Type B pancreatic cell (in vitro differentiated cells): ENCODE measurements at regions not wholly inside any gene's neighbourhood (a gene's known extent, or its start where the extent isn't known, plus 50 kb on each side); places are given as distances from the start of the nearest gene placed in this dataset.

ENCODE experiments used
- DNase-seq: peaks from one replicate; pipeline ENCODE4 v3.0.0; 2021; ENCODE audit warnings: mixed read lengths; ENCODE audit not compliant: unreplicated experiment; ENCODE audit errors: extremely low spot score
- H3K27ac Mint-ChIP-seq: 2 replicates; pipeline ENCODE4 v1.8.0; 2021; ENCODE audit warnings: mild to moderate bottlenecking, mixed read lengths
- H3K27me3 Mint-ChIP-seq: 2 replicates; pipeline ENCODE4 v1.8.0; 2021; ENCODE audit warnings: mixed read lengths
- H3K36me3 Mint-ChIP-seq: 2 replicates; pipeline ENCODE4 v1.8.0; 2021; ENCODE audit warnings: mixed read lengths
- H3K4me1 Mint-ChIP-seq: one replicate; pipeline ENCODE4 v1.8.0; 2021; ENCODE audit warnings: mixed read lengths; ENCODE audit not compliant: unreplicated experiment
- H3K4me3 Mint-ChIP-seq: 2 replicates; pipeline ENCODE4 v1.8.0; 2021; ENCODE audit warnings: mild to moderate bottlenecking, mixed read lengths
- H3K9me3 Mint-ChIP-seq: 2 replicates; pipeline ENCODE4 v1.8.0; 2021; ENCODE audit warnings: mixed read lengths
- CTCF ChIP-seq: fragments of 200-600 bp; sonication (generic); conservative IDR thresholded peaks from 2 replicates; pipeline ENCODE4 v1.5.0; 2021; ENCODE audit warnings: antibody characterized with exemption, mild to moderate bottlenecking

GRCh38 chr13:39272994-39273393 is 234.7 kb downstream of the NHLRC3 start:
- Mint-ChIP-seq H3K4me3 (no peak overlapping the region), H3K27me3 (no peaks in the 10 kb centered on the region), H3K27ac (no peak overlapping the region), H3K4me1 (no peaks in the 10 kb centered on the region), H3K36me3 (no peaks in the 10 kb centered on the region), H3K9me3 (no peaks in the 10 kb centered on the region)
- no peak for TF ChIP-seq CTCF
- no peak for DNase-seq

- Mint-ChIP-seq H3K27me3 (no peaks in the 10 kb centered on the region), H3K4me1 (no peaks in the 10 kb centered on the region), H3K27ac (no peak overlapping the region), H3K4me3 (no peak overlapping the region), H3K36me3 (no peaks in the 10 kb centered on the region), H3K9me3 (no peaks in the 10 kb centered on the region)
- DNase-seq, result no peak
- TF ChIP-seq CTCF, result peak; percentile 23
Measured at GRCh38 chr13:39273953-39274738, 235.9 kb downstream of the NHLRC3 start.

GRCh38 chr13:39274739-39275325 is 236.6 kb downstream of the NHLRC3 start:
- DNase-seq, result no peak
- no peaks in the 10 kb centered on the region for H3K27me3 Mint-ChIP-seq
- H3K27ac Mint-ChIP-seq, result no peak overlapping the region
- H3K9me3 Mint-ChIP-seq, result no peaks in the 10 kb centered on the region
- H3K4me3 Mint-ChIP-seq, result no peak overlapping the region
- no peaks in the 10 kb centered on the region for H3K4me1 Mint-ChIP-seq
- H3K36me3 Mint-ChIP-seq, result no peaks in the 10 kb centered on the region
- TF ChIP-seq CTCF, result no peak

- Mint-ChIP-seq H3K9me3 (no peaks in the 10 kb centered on the region), H3K4me3 (no peak overlapping the region), H3K4me1 (peaks cover 11% of the 10 kb centered on the region), H3K36me3 (no peaks in the 10 kb centered on the region), H3K27me3 (no peaks in the 10 kb centered on the region), H3K27ac (no peak overlapping the region)
- no peak for TF ChIP-seq CTCF
- no peak for DNase-seq
Measured at GRCh38 chr13:39279077-39279476, 240.8 kb downstream of the NHLRC3 start.

GRCh38 chr13:39281539-39282150 is 243.4 kb downstream of the NHLRC3 start:
- Mint-ChIP-seq H3K4me1 (peaks cover 11% of the 10 kb centered on the region), H3K9me3 (no peaks in the 10 kb centered on the region), H3K4me3 (no peak overlapping the region), H3K27ac (no peak overlapping the region), H3K27me3 (no peaks in the 10 kb centered on the region), H3K36me3 (no peaks in the 10 kb centered on the region)
- no peak for TF ChIP-seq CTCF
- no peak for DNase-seq
